HG02763 (cell line): ENCODE measurements at regions not wholly inside any gene's neighbourhood (a gene's known extent, or its start where the extent isn't known, plus 50 kb on each side); places are given as distances from the start of the nearest gene placed in this dataset.

Source experiments
- ATAC-seq: cut with Tn5 transposase; IDR thresholded peaks from one replicate; pipeline ENCODE4 v1.9.1; 2021; ENCODE audit warnings: mild to moderate bottlenecking, moderate library complexity; ENCODE audit not compliant: unreplicated experiment

GRCh38 chr6:139567095-139567494 lies 192.6 kb upstream of the CITED2 start:
- no peak for ATAC-seq

DNA sequence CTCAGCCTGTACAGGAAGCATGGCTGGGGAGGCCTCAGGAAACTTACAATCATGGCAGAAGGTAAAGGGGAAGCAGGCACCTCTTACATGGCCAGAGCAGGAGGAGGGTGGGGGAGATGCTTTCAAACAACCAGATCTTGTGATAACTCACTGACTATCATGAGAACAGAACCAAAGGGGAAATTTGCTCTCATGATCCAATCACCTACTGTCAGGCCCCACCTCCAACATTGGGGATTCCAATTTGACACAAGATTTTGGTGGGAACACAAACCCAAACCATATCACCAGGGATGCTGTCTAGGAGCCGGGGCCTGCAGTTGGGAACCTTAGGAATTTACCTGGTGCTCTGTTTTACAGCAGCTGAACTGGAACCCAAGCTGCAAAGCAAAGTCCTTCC lies 191.1 kb upstream of the CITED2 start:
- no peak for ATAC-seq

GRCh38 chr6:139557547-139557946 lies 183.1 kb upstream of the CITED2 start:
- ATAC-seq: no peak

DNA sequence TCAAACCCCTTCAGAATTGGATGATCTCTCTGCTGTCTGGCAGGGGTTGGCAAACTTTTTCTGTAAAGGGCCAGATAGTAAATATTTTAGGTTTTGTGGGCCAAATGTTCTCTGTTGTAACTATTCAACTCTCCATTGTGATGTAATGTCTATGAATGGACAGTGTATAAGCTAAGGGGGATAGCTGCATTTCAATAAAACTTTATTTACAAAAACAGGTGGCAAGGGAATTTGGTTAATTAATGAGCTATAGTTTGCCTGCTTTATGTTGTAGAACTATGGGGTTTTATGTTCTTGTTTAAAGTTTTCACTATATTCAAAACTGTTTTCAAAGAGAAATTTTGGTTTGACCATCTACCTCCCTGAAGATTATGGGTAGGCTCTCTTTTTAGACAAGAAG lies 182.1 kb upstream of the CITED2 start:
- no peak for ATAC-seq

- no peak for ATAC-seq
Measured at GRCh38 chr6:139553916-139554315, 179.5 kb upstream of the CITED2 start.

GRCh38 chr6:139551376-139551775 lies 176.9 kb upstream of the CITED2 start:
- no peak for ATAC-seq

DNA sequence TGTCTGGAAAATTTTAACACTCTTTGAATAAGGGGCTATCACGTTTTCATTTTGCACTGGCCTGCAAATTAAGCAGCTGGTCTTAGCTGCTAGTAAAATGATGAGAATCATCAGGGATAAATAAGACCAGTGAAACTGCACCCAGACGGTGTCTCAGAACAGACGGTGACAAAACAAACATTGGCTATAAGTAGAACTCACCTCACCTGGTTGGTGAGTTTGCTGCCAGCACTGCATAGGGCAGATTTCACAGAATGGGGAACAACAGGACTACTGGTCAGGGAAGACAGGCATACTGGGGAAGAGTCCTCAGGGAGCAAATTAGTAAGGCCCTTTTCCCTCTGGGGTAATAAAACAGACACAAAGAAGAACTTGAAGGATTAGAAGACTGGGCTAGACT lies 175.9 kb upstream of the CITED2 start:
- ATAC-seq: no peak

DNA sequence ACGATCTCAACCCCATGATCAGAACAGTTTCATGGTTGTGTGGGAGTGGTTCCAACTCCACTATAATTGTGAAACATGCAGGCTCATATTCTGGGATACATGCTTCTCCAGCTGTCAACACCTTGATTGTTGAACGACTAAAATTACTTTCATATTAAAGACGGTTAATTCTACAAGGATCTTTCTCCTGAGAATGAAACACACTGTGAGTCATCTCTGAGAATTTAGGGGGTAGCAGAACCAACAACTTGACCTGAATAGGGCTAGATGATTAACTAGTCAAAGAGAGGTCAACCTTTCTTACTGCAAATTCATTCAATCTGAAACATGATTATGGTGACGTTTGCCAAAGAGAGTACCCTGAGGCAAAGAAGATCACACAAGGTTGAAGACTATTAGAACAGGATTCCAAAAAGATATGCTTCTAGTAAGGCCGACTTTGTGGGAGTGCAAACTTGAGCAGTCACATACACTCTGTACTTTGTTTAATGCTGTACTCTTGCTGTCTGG lies 175.2 kb upstream of the CITED2 start:
- no peak for ATAC-seq

GRCh38 chr6:139547804-139548203 lies 173.4 kb upstream of the CITED2 start:
- ATAC-seq: no peak

DNA sequence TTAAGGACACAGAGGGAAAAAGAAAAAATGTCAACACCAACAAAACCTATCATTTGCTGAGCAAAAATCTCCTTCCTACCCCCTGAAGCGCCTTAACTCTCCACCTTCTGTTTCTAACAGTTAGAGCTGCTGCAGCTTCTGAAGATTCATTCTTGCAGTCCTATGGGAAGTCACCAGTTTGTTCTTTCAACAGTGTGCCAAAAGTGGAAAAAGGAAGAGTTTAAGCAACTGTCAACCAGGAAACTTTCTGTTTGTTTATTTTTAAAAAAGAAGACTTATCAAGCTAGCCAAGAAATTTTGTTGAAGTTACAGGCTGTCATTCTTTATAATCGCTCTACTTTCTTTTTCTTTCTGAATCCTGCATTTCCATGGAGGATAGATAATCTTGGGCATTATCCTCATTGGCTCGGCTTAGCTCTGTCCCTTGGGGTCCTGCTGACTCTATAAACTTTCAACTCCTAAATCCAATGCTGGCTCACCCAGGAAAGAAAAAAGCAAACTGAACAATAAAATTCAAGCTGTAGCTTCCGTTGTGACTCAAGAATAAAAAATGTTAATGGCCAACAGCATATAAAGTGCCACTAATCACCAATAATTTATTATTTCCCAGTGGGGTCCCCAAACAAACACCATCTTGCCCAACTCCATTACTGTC lies 172.8 kb upstream of the CITED2 start:
- no peak for ATAC-seq

DNA sequence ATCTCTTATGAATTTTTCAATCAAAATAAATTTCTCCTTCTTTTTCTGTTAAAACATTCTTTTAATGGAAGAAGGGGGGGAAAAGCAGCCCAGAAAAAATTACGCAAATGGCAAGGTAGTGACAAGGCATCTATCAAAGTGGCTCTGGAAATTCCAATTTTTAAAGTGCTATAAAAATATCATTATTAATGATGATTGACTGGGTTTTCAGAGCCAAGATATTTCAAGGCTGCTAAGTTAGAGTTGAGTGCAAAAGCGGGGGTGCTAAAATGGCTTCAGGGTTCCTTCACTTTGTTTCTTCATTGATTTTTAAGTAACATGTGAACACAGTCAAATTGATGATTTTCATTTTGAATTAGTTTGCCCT lies 171.6 kb upstream of the CITED2 start:
- no peak for ATAC-seq

DNA sequence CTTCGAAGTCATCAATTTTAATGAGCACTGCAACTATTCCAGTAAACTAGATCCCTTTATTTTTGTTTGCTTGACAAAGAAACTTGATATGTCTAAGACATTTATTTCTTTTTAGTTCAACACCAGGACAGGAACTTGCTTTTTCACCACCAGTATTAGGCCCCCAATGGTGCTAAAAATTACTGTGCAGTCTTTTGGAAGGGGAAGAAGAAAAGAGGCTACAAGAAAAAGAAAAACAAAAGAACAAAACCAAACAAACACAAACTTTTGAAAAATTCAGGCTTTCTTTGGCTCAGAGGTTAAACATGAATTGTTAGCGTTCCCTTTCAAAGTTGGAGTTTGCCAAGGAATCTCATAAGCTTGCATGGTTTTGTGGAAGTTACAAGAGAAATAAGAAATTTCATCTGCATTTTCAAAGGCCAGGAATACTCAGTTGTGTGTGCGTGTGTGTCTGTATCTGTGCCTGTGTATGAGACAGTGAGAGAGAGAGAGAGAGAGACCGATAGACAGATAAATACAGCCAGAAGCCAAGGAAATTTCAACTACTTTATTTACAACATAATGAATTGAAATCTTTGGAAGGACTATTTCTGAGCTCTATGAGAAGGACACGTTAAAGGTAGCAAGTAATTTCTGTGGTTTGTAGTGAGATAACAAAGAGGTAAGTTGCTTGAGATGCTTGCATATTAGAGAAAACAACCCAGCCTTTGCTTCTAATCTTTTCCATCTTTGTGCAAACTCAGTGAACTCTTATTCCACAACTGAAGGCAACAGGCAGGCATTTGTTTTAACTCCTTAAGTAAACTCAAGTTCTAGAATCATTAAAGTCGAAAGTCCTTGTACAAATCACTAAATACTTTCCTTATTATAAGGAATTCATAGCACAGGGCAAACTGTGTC lies 171.0 kb upstream of the CITED2 start:
- ATAC-seq: no peak

- ATAC-seq: no peak
Measured at GRCh38 chr6:139544701-139545057, 170.2 kb upstream of the CITED2 start.

GRCh38 chr6:139542351-139542750 lies 167.9 kb upstream of the CITED2 start:
- no peak for ATAC-seq

DNA sequence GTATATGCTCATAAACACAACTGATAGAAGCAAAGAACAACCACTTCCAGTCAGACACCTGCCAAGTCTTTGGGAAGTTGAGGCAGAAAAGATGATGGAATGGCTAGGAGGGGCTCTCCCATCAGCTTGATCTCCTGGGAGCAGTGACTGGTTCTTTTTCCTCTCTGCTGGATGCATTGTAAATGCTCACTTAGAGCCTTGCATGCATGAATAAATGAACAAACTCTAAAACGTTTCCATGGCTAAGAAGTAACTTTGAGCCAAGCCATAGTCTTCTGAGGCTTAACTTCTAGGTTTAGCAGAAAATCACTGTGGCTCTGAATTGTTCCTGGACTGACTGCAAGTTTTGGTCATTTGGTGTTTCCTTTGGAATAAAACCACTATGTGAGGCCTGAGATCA lies 166.4 kb upstream of the CITED2 start:
- ATAC-seq: no peak

- ATAC-seq: peak; percentile 62
Measured at GRCh38 chr6:139540276-139540675, 165.8 kb upstream of the CITED2 start.

DNA sequence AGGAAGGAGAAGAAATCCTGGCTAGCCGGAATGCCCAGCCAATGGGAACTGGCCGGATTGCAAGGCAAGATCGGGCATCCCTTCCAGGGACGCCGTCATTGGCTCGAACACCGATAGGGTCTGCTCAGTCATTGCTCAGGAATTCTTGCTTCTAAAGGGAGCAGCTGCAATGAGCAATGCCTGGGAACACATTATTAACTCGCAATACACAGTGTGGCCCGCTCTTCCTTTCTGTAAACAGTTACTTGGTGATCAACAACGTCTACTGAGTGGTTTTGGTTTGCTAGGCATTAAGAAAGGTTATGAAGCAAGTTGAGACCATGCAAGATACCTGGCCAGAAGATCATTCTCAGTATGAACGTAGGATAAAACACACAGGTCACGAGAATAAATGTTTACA lies 165.4 kb upstream of the CITED2 start:
- no peak for ATAC-seq

DNA sequence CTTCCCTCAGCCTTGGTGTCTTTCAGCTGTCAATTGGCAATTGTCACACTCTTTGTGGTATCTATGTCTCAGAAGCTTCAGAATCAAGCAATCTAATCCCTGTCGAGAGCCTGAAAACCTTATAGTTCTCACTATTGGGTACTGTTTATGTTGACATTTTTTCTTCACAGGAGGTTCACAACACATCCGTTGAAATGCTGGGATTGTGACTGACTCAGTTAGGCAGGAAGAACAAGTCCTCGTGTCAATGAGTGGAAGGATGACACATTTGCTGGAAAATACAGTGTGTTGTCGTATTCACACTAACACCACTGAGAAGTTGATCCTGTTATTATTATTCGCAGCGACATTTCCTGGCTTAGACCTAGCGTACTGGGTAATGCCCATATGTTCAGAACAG lies 163.9 kb upstream of the CITED2 start:
- ATAC-seq: no peak

DNA sequence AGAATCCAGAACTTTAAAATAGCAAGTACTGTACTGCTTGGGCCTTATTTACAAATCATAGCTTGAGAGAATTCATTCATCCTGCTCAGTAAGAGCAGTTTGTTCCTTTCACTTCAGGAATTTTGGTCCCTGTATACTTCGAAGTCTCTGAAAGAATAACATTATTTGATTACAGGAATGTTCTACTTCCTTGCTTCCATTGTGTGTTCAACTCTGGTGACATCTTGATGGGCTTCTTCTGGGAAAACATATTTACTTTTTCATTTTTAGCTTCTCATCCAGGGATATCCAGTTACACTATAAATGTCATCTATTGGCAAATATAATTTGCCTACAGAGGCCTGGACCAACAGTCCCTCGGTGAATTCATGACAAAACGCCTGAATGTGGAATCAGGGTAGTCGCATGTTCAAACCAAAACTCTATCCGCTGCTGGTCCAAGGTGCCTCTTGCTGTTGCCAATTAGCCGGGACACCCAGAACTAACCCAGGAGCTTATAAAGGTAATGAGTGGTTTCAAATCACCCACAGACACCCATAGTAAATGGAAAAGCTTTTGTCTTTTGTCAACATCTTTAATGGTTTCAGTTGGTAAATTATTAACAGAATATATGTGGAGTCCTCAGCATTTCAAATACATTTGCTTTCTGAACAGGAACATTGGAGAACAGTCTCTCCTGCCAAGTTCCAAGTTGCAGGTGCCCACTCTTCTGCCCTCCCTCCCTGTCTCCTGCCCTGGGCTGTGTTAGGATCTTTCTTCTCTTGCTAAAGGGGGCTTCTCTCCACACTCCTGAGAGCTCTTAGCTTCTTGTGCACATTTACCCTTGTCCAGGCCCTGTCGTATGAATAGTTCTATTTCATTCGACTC lies 162.5 kb upstream of the CITED2 start:
- ATAC-seq: no peak

DNA sequence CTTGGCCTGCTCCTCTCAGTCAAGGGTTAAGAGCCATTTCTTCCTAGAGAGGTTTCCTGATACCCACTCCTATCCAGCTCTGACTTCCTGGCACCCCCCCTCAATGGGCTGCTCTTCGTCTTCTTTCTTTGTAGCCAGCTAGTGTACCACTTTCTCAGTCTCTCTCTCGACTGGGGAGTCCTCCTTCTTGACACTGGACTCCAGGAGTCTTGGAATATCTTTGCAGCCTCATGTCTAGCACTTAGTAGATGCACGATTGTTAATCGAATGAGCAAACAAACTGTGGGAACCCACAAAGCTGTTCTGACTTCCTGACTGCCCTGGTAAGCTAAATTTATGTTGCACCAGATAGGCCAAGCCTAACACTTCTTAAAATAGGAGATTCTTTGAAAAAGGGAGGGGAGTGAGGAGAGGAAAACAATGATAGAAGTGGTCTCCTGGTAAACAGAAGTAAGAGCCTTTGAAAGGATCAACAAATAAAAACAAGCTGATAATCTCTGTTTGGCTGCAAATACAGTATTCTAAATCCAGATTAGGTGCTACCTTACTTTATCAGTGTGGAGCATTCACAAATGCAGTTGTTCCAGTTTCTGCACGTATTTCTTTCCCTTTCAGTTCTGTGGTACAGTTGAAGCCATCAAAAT lies 160.1 kb upstream of the CITED2 start:
- no peak for ATAC-seq
